ENCODE measurements at regions not wholly inside any gene's neighbourhood (a gene's known extent, or its start where the extent isn't known, plus 50 kb on each side); places are given as distances from the start of the nearest gene placed in this dataset.

DNA sequence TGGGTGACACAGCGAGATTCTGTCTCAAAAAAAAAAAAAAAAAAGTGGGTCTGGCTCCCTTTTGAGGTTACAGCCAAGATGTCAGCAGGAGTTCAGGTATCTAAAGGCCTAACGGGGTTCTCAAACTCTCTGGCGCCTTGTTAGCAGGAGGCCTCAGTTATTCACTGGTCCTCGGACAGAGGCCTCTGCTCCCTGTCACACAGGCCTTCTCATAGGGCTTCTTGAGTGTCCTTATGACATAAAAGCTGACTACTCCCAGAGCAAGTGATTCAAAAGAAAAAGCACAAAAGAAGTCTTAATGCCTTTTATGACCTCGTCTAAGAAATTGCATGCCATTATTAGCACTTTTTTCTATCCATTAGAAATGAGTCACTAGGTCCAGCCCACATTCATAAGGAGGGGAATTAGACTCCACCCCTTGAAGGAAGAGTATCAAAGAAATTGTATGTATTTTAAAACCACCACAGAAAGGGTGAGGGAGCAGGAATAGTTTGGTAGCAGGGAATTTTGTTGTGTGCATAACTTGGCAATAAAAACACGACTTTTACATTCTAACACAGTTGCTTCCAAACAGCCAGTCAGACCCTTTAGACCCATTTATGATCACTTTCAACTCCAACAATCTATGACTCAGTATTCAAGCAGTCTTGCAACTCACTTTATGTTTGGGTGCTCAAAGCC lies 90.3 kb downstream of the MEX3B start:
- TF ChIP-seq, protein P1, sequence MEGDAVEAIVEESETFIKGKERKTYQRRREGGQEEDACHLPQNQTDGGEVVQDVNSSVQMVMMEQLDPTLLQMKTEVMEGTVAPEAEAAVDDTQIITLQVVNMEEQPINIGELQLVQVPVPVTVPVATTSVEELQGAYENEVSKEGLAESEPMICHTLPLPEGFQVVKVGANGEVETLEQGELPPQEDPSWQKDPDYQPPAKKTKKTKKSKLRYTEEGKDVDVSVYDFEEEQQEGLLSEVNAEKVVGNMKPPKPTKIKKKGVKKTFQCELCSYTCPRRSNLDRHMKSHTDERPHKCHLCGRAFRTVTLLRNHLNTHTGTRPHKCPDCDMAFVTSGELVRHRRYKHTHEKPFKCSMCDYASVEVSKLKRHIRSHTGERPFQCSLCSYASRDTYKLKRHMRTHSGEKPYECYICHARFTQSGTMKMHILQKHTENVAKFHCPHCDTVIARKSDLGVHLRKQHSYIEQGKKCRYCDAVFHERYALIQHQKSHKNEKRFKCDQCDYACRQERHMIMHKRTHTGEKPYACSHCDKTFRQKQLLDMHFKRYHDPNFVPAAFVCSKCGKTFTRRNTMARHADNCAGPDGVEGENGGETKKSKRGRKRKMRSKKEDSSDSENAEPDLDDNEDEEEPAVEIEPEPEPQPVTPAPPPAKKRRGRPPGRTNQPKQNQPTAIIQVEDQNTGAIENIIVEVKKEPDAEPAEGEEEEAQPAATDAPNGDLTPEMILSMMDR (conservative IDR thresholded peaks at IDR 0.05; ENCODE audit: low read length) = no peak
- TF ChIP-seq EZH2phosphoT487 (IDR thresholded peaks at IDR 0.05; ENCODE audit: borderline replicate concordance) = no peak

All from Loucy (cell line).